ENCODE measurements at regions not wholly inside any gene's neighbourhood (a gene's known extent, or its start where the extent isn't known, plus 50 kb on each side); places are given as distances from the start of the nearest gene placed in this dataset.

- TF ChIP-seq CTCF (IDR thresholded peaks at IDR 0.05): no peak
- TF ChIP-seq POLR2A (IDR thresholded peaks at IDR 0.05): no peak
Measured at GRCh38 chr5:105677291-105677690, 1993.4 kb downstream of the EFNA5 start.
